ENCODE measurements at regions not wholly inside any gene's neighbourhood (a gene's known extent, or its start where the extent isn't known, plus 50 kb on each side); places are given as distances from the start of the nearest gene placed in this dataset.

DNA sequence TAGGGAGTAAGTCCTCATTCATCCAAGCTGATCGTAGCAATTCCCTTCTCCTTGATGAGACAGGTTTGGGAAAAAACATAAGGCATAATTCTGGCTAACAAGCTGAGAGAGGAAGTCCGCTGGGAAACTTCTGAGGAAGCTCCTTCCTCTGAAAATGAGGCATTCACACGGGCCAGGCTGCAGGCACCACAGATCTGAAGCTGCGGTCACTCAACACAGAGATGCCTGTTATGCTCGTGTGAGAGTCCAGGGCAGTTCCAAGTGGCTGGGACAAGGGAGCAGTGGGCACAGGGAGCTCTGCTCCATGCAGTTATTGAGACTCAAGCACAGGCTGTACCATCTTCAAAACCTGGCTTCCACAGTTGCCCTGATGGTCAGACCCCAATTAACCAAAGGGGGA, 200.9 kb upstream of the ID2 start:
- TF ChIP-seq TAF1 (IDR thresholded peaks at IDR 0.05; ENCODE audit: low read depth) (no peak), RAD21 (IDR thresholded peaks at IDR 0.05; ENCODE audit: low read depth) (no peak), CEBPB (IDR thresholded peaks at IDR 0.05) (no peak), CREB1 (IDR thresholded peaks at IDR 0.05; ENCODE audit: low read depth) (no peak), YY1 (IDR thresholded peaks at IDR 0.05; ENCODE audit: low read depth) (no peak), ZBTB7A (IDR thresholded peaks at IDR 0.05; ENCODE audit: low read depth) (no peak), EGR1 (IDR thresholded peaks at IDR 0.05) (no peak), EP300 (IDR thresholded peaks at IDR 0.05; ENCODE audit: borderline replicate concordance) (no peak), TCF12 (IDR thresholded peaks at IDR 0.05; ENCODE audit: low read depth) (no peak), NFIC (IDR thresholded peaks at IDR 0.05) (no peak), FOXM1 (IDR thresholded peaks at IDR 0.05; ENCODE audit: borderline replicate concordance, low read depth) (no peak), TEAD4 (IDR thresholded peaks at IDR 0.05) (no peak)
- TF ChIP-seq, protein P1, sequence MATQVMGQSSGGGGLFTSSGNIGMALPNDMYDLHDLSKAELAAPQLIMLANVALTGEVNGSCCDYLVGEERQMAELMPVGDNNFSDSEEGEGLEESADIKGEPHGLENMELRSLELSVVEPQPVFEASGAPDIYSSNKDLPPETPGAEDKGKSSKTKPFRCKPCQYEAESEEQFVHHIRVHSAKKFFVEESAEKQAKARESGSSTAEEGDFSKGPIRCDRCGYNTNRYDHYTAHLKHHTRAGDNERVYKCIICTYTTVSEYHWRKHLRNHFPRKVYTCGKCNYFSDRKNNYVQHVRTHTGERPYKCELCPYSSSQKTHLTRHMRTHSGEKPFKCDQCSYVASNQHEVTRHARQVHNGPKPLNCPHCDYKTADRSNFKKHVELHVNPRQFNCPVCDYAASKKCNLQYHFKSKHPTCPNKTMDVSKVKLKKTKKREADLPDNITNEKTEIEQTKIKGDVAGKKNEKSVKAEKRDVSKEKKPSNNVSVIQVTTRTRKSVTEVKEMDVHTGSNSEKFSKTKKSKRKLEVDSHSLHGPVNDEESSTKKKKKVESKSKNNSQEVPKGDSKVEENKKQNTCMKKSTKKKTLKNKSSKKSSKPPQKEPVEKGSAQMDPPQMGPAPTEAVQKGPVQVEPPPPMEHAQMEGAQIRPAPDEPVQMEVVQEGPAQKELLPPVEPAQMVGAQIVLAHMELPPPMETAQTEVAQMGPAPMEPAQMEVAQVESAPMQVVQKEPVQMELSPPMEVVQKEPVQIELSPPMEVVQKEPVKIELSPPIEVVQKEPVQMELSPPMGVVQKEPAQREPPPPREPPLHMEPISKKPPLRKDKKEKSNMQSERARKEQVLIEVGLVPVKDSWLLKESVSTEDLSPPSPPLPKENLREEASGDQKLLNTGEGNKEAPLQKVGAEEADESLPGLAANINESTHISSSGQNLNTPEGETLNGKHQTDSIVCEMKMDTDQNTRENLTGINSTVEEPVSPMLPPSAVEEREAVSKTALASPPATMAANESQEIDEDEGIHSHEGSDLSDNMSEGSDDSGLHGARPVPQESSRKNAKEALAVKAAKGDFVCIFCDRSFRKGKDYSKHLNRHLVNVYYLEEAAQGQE (IDR thresholded peaks at IDR 0.05; ENCODE audit: low read depth) = no peak
- TF ChIP-seq, protein P2, sequence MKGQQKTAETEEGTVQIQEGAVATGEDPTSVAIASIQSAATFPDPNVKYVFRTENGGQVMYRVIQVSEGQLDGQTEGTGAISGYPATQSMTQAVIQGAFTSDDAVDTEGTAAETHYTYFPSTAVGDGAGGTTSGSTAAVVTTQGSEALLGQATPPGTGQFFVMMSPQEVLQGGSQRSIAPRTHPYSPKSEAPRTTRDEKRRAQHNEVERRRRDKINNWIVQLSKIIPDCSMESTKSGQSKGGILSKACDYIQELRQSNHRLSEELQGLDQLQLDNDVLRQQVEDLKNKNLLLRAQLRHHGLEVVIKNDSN (IDR thresholded peaks at IDR 0.05) = no peak
- TF ChIP-seq, protein P3, sequence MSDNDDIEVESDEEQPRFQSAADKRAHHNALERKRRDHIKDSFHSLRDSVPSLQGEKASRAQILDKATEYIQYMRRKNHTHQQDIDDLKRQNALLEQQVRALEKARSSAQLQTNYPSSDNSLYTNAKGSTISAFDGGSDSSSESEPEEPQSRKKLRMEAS (IDR thresholded peaks at IDR 0.05) = no peak

DNA sequence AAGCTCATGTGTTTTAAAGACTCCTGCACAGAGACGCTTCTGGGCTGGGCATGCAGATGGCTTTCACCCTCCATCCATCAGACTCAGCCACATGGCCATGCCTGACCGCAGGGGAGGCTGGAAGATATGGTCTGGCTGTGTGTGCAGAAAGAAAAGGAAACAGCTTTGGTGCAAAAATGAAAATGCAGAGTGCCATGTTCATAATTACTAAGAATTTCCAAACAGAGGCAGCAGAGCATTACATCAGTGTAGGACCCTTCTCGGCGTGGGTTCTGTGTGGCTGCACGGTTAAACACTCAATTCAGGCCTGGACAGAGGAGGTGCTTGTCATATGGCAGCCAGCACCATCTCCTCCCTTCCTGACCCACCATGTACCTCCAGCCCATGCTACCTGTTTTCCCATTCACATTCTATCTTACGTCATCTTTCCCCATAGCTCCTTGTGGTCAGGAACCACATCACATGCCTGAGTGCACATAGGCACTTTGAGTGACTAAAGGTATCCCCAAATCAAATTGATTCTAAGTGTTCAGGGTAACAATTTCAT, 200.3 kb upstream of the ID2 start:
- TF ChIP-seq TAF1 (IDR thresholded peaks at IDR 0.05; ENCODE audit: low read depth) (no peak), EP300 (IDR thresholded peaks at IDR 0.05; ENCODE audit: borderline replicate concordance) (no peak), EGR1 (IDR thresholded peaks at IDR 0.05) (no peak), NFIC (IDR thresholded peaks at IDR 0.05) (no peak), FOXM1 (IDR thresholded peaks at IDR 0.05; ENCODE audit: borderline replicate concordance, low read depth) (no peak), YY1 (IDR thresholded peaks at IDR 0.05; ENCODE audit: low read depth) (no peak), RAD21 (IDR thresholded peaks at IDR 0.05; ENCODE audit: low read depth) (no peak)
- TF ChIP-seq, protein P3 (IDR thresholded peaks at IDR 0.05) = no peak

DNA sequence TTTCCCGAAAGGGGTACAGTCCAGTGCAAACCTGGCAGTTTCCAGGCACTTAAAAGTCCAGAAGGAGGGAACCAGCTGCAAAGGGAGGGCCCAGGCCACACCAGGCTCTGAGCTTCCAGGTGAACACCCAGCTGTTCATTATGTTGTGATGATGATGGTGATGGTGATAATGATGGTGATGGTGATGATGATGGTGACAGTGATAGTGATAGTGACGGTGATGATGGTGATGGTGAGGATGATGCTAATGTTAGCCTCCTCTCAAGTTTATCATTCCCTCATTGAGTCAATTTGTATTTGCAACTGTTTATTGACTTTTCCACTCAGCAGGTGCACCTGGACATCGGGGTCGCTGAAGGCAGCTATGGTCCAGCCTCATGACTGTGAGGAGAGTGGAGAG, 199.4 kb upstream of the ID2 start:
- TF ChIP-seq RAD21 (IDR thresholded peaks at IDR 0.05; ENCODE audit: low read depth) (no peak), TEAD4 (IDR thresholded peaks at IDR 0.05) (no peak), NFIC (IDR thresholded peaks at IDR 0.05) (no peak), EGR1 (IDR thresholded peaks at IDR 0.05) (no peak), TAF1 (IDR thresholded peaks at IDR 0.05; ENCODE audit: low read depth) (no peak), ZBTB7A (IDR thresholded peaks at IDR 0.05; ENCODE audit: low read depth) (no peak), CREB1 (IDR thresholded peaks at IDR 0.05; ENCODE audit: low read depth) (no peak), EP300 (IDR thresholded peaks at IDR 0.05; ENCODE audit: borderline replicate concordance) (no peak), CEBPB (IDR thresholded peaks at IDR 0.05) (no peak), YY1 (IDR thresholded peaks at IDR 0.05; ENCODE audit: low read depth) (no peak), FOXM1 (IDR thresholded peaks at IDR 0.05; ENCODE audit: borderline replicate concordance, low read depth) (no peak), TCF12 (IDR thresholded peaks at IDR 0.05; ENCODE audit: low read depth) (no peak)
- TF ChIP-seq, protein P3 (IDR thresholded peaks at IDR 0.05) = no peak
- TF ChIP-seq, protein P2 (IDR thresholded peaks at IDR 0.05) = no peak

DNA sequence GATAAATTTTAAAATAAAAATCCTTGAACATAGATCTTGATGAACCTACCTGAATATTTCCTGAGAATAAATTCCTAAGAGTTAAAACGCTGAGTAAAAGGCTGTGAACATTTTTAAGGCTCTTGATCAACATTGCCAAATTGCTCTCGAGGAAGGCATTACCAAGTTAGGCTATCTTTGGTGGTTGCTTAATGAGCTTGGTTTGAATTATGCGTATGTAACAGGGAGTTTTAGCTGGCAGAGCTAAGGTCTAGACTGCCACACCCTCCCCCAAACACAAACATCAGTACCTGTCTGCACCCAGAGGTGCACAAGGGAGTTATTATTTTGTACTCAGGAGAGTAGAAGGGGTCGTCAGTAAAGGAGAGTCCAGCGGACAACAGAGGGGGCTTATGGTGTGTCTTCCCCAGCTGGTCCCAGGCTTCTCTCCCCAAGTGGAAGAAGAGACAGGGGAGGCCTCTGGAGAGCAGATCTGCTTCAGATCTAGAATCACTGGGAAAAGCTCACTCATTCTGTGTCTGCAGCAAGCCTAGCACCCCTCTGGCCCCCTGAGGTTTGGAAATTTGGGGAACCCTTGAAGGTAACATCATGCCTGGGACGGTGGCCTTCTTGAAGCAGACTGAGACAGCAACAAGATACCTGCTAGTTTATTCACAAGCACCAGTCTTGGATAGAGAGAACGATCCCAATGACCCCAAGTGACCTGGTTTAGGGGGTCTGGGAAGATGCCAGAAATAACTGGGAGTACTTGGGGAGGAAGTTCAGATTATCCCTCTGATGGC, 197.2 kb upstream of the ID2 start:
- TF ChIP-seq RAD21 (IDR thresholded peaks at IDR 0.05; ENCODE audit: low read depth) (no peak), YY1 (IDR thresholded peaks at IDR 0.05; ENCODE audit: low read depth) (no peak), TEAD4 (IDR thresholded peaks at IDR 0.05) (no peak), ZBTB7A (IDR thresholded peaks at IDR 0.05; ENCODE audit: low read depth) (no peak), EGR1 (IDR thresholded peaks at IDR 0.05) (no peak), EP300 (IDR thresholded peaks at IDR 0.05; ENCODE audit: borderline replicate concordance) (no peak), TAF1 (IDR thresholded peaks at IDR 0.05; ENCODE audit: low read depth) (no peak), FOXM1 (IDR thresholded peaks at IDR 0.05; ENCODE audit: borderline replicate concordance, low read depth) (no peak), NFIC (IDR thresholded peaks at IDR 0.05) (no peak), TCF12 (IDR thresholded peaks at IDR 0.05; ENCODE audit: low read depth) (no peak), CREB1 (IDR thresholded peaks at IDR 0.05; ENCODE audit: low read depth) (no peak), CEBPB (IDR thresholded peaks at IDR 0.05) (no peak)
- TF ChIP-seq, protein P1 (IDR thresholded peaks at IDR 0.05; ENCODE audit: low read depth) = no peak
- TF ChIP-seq, protein P2 (IDR thresholded peaks at IDR 0.05) = no peak
- TF ChIP-seq, protein P3 (IDR thresholded peaks at IDR 0.05) = no peak
